Activated CD8-positive, alpha-beta memory T cell treated with anti-CD3 and anti-CD28 coated beads for 4 hours (primary cell): ENCODE measurements at regions not wholly inside any gene's neighbourhood (a gene's known extent, or its start where the extent isn't known, plus 50 kb on each side); places are given as distances from the start of the nearest gene placed in this dataset.

ENCODE experiments used
- DNase-seq, 2 donors: peaks; one replicate each; pipeline ENCODE4 v3.0.0-alpha.2; 2020; ENCODE audit warnings: low read depth in 2 of 2

DNA sequence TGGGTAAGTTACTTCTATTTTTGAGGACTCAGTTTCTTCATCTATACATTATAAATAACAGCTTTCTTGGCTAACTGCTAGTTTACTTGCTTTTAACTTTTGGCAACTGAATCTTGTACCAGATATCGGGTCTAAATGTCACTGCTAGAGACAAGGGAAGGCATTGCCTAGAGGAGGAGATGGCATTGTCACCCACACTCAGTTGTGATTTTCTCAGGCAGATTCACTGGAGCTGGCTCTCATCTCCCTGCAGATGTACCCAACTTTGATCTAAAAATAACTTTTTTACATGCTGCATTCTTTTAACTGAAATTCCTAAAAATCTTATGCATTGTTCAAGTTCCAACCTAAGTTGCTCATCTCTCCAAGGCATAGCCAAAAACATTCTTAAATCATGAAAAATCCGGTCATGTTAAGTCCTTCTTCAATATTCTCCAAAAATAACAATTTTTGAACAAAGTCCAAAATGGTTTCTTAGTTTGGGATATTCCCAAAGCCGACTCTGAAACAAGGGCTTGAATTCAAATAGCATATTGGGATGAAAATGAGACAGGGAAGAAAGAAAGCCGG lies 469.0 kb upstream of the BOD1L1 start:
- DNase-seq, result no peak

DNA sequence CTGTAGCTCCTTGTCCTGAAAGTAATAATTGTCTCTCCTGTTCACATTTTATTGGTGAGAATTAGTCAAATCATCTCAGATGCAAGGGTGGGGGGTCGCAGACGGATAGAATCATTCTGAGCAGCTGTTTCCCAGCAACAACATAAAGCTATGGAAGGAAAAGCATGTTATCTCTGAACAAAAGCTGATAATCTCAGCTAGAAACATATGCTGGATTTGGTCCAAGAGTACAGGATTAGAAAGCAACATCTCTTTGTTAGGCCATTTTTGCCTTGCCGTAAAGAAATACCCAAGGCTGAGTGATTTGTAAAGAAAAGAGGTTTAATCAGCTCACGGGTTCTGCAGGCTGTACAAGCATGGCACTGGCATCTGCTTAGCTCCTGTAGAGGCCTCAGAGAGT lies 472.8 kb upstream of the BOD1L1 start:
- no peak for DNase-seq

DNA sequence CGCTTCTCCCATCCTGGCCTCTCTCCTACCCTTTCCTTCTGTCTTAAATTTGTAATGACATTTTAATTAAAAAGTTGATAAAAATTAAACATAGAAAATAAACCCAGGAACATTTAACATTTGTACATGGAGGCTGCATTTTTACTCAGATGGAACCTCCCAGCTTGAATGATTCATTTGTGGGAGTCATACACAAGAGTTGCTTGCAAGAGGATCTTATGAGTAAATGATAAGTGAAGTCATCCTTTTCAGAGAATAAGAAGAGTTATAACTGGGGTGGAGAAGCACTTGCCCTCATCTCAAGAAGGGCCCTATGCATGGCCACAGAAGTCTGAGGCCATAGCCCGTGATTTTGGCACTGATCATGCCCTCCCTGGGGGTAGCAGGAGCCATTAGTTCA lies 482.9 kb upstream of the BOD1L1 start:
- no peak for DNase-seq

DNA sequence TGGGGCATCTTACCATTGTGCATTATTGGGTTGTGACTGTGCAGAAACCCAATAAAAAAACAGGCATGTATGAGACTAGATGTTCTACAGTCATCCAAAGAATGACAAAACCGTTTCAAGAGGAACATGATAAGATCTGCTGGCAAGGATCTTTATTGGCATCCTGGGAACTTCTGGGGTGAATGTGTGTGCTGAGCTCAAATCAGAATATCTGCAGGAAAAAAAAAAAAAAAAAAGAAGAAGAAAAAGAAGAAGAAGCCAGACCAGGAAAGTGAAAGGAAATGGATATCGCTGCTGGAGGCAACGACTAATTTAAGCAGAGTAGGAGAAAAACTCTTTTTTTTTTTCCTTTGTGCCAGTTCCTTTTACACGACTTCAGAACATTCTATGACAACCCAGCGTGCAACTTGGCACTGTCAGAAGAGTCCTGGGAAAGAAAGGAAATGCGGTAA lies 484.2 kb upstream of the BOD1L1 start:
- no peak for DNase-seq

DNA sequence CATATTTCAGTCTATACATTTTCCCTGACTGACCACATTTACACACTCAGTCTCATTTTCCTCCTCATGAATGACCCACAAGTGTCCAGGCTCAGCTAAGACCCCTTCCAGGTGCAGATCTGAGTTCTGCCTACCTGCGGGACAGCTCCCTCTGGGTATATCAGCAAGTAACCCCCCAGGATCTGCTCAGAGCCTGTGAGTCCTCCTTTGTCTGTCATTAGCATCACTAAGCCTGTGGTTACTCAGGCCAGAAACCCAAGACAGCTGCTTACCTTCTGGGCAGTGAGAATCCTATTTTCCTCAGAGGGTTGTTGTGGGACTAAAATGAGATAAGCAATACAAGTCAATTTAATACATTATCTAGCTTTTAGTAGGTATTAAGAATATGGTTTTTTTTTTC lies 487.6 kb upstream of the BOD1L1 start:
- DNase-seq, result no peak

DNA sequence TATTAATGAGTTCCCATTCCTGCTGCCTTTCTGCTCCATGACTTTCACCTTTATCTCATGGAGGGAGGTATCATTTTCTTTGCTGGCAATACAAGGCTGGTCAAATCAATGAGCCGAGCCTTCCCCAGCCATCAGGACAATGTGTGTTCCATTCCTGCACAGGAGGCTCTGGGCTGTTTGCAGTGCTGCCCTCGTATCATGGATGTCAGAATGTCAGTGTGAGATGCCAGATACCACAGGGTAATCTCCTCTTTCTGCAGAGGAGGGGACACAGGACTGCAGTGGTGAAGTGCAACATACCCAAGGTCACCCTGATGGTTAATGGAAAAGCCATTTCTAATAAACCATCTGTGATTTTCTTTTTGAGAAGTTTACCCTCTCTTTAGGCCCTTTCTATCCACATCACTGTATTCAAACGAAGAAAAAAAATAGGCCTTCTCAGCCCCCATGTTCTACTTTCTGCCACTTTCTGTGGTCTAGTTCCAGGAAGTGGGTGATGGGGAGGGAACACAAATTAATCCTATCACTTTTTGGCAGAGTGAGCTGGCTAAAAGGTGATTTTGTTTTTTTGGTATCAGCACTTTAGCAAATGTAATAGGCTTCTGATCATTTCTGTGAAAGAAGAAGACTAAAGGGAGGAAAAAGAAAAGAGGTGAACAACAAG lies 490.2 kb upstream of the BOD1L1 start:
- no peak for DNase-seq

DNA sequence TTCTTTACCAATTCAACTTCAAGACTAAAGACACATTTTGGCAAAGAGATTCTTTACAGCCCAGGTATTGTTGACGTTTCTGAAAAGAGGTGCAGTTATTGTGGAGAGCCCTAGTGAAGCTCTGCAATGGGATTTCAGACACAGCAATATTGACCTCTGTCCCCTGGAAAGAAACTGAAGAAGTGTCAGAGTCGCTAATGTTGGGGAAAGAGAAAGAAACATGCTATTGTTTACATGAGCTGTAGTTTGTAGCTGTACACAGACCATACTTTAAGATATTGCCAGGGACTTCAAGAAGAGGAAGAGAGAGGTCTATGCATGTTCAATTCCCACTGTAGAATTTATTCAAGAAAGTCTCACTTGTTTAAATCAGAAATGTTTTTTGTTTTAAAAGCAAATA lies 497.3 kb upstream of the BOD1L1 start:
- DNase-seq, result no peak

DNA sequence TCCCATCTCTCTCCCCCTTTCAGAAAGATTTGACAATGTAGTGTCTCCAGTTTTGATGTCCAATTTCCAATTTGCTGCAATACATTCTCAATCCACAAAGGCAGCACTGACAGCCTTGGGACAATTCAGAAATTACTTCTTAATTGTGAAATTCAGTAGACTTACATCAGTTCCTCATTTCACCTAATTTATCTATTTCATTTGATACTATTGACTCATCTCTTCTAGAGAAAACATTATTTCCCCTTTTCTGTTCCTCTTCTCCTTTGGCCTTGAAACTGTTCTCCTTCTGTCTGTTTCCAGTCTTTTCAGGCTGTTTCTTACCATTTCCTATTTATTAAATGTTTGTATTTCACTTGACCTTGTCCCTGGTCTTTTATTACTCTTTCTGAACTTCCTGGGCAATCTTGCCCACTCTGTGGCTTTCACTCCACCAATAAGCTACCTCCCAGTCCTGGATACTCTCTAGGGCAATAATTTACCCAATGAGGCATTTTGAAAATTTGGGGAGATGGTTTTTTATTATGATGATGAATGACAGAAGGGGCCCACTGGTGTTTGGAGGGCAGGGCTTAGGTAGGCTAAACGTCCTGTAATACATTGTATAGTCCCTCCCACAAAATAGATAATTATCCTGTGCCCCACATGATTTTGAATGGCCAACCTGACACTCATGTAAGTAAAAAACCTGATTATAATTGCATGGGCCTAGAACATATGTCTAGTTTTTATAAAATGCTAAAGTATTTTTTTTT lies 498.0 kb upstream of the BOD1L1 start:
- no peak for DNase-seq

DNA sequence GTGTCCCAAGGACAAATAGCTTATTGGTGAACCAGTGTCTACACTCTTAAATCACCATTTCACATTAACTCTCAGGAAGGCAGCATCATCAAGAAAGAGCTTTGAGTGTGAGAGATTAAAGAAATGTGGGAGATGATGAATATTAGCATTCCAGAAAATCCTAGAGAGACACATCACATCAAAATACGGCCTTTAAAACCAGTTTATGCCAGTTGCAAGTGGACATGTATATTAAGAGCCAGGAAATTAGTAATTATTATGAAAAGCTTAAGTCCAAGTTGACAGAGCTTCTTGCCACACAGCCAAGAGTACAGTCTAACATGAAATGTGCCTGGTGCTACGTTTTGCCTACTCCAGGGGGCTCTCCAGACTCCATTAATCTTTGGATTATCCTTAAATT lies 503.0 kb upstream of the BOD1L1 start:
- no peak for DNase-seq

DNA sequence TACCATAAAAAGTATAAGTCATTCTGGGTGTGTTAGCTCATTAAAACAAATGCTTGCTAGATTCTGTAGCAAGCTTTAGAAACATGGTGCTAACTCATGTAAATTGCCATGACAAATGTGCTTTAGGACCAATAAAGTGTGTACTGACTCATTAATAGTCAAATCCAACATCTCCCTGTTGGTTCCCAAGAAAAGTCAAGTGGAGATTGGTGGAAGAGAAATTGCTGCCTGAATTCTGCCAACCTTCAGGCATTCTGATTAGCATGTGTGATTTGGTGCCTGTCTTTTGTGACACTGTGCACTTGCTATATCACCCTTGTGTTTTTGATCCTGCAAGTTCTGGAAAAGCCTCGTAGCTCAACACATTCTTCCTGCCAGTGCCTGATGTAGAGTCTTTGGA lies 503.8 kb upstream of the BOD1L1 start:
- DNase-seq, result no peak

DNA sequence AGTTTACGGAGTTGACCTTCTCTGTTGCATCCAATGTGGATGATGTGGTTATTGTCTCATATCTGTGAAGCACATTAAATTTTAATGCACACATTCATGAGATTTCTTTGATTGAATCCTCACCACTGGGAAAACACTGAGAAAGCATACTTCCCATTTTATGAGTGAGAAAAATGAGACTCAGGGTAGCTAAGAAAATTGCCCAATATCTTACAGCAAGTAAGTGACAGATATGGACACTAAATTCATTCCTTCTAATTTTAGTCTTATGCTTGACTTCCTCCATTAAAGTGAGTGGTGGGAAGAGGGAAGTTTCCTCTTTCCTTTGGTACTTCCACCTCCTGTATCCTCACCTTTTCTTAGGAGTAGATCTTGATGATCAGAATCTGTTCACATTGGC lies 504.8 kb upstream of the BOD1L1 start:
- no peak for DNase-seq

DNA sequence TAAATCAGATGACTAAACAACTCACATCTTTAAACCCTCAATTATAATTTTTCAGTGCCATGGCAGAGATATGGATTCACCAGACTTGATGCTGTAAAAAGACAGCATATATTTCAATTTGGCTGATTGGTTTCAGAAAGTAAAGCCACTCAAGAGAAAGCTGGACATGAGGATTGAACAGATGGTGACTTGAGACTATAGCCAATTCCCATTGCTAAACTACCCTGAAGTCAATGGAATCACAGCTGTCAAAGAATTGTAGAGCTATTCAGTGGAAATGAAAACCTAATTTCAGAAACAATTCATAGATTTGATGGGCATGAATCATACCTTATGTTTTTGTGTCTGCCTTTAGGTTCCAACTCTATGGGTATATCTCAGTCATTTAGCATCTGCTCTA lies 510.6 kb upstream of the BOD1L1 start:
- no peak for DNase-seq

DNA sequence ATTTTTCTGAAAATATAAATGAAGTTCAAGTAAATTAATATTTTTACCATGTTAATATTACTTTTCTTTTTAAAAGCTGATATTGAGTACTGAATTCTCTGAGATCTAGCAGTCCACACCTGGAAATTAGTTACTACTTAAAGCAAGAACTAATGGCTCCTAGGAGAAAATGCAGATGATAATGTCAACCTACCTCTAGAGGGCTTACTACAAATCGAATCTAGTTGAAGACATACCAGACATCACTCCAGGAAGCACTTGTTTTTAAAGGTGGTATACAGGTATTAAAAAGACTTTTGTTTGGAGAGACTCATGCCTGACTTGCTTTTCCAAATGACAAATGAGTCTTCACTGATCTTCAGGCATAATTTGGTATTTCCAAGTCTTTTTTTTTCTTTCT lies 516.4 kb upstream of the BOD1L1 start:
- DNase-seq, result no peak

DNA sequence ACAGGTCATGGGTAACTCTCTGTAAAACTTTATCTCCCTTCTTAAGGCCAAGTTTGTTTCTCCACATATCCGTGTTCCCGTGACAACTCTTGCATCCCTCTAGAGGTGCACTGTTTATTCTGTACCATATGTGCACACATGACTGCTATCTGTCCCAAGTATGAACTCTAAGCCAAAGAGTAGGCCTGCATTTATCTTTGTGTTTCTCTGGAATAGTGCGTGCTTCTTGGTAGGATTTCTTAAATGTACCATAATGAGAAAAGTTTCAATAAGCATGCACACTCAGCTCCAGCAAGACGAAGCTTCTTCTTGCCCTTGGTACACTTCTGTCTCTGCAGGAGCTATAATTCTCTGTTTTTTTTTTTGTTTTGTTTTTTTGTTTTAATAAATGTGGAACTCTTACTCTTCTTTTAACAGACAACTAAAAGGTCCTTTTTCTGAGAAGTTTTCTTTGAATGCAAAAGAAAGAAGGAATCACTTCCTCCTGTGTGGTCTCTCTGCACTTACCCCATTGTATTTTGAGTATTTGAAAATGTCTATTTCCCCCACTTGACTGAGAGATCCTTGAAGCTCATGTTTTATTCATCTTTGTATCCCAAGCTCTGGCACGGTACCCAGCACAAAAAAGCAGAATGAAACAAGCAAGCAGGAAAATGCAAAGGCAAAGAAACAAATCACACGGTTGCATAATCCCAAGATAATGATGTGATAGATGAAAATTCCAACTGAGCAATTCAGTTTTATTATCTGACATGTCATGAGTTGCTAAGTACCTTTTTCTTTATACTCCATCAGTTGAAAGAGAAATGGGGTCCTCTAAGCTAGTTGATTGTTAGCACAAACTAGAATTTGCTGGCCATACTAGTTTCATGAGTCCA lies 521.9 kb upstream of the BOD1L1 start:
- DNase-seq, result no peak

DNA sequence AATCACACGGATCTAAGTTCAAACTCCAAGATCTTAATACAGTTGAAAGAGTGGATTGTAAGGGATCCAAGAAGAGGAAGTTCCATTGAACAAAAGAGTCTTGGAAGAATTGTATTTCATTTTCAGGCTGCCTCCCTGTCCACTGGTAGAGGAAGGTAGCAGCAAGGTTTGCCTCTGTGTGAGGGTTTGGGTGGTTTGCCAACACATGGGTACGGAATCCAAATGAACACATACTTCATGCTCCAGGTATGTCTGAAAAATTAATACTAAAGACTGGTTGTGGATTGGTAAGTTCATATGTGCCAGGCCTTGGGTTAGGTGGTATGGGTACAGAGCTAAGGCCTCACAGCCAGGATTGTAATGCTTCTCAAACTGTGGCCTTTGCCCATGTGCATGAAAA lies 523.6 kb upstream of the BOD1L1 start:
- DNase-seq, result no peak

DNA sequence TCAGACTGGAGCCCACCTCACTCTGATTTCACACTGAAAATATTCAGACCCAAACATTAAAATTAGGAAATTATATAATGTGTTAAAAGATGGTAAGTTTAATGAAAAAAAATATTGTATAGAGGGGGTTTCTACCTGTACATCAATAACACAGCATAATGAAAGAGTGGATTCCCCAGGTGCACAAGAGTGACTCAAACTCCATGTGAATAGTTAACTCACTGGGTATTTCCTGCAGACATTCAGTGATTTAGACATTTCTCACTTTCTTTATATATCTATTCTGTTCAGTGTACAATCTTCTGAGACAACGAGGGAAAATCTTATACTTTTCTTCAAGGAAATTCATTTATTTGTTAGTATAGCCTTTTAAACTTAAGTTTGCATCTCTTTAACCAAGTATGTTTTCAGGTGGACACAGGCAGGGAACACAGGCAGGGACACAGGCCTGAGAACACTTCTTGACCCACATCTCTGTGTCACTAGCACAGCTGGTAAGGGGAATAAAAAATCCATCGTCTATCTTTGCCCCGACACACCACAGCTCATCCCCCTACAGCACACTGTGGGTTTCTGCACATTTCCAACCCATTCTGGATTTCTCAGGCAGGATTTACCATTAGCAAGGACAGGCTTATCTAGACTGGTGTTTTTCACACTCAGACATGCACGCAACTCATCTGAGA lies 525.5 kb upstream of the BOD1L1 start:
- no peak for DNase-seq

DNA sequence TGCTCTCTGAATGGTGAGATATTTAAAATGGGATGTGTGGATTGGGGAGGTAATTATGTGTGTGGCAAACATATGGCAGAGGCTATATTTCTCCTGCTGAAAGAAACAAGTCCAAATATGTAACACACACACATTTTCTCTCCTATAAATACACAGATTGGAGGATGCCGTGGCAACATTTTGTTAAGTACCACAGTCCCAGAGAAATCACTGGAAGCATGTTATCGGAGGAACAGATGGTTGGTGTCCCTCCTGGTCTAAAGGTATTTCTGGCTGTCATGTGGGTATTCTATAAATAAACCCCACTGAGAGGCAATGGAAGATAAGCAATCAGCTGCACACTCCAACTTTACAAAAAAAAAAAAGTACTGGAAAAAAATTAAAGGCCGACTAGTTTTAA lies 528.3 kb upstream of the BOD1L1 start:
- DNase-seq, result no peak

DNA sequence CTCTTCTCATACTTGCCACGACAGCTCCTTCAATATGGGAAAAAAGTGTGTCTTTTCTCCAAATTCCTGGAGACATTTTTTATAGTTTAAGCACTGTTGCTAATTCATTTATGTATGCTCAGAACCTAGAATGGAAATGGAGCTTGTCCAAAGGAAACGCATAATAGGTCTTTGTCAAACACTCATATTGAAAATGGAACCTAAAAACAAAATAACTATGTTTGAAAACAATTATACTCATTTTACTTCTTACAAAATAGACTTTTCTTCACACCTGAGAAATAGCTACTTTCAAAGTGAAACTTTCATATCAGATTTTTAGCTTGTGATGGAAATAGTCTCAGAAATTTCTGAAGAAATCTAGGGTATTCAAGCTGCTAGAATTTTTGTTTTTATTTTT lies 529.7 kb upstream of the BOD1L1 start:
- no peak for DNase-seq

DNA sequence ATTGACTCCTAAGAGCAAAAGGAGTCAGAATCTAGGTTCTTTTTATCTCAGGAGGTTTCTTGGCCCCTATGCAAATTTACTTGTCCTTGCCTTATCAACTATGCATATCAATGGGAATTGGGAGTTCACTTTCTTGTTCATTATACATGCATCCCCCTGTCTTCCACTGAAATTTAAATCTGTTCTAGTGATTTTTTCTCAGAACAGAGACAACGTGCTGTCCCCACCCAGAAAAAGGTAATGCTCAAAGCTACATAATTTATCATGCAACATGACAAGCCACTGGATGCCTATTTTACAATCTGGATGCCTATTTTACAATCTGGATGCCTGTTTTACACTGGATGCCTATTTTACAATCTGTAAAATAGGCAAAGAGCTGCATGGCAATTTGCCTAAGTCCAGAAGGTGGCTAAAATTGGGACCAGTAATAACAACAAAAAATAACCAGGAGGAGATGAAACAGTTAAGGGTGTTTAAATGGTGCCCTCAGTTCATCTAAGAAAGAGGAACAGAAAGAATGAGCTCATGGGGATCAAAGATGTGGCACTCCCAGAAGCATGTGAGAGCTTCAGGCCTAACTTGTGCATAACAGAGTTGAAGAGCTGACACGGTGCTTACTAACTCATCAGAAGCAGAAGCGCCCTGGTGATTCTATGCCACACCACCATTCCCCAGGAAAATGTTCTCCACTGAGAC lies 537.8 kb upstream of the BOD1L1 start:
- no peak for DNase-seq

DNA sequence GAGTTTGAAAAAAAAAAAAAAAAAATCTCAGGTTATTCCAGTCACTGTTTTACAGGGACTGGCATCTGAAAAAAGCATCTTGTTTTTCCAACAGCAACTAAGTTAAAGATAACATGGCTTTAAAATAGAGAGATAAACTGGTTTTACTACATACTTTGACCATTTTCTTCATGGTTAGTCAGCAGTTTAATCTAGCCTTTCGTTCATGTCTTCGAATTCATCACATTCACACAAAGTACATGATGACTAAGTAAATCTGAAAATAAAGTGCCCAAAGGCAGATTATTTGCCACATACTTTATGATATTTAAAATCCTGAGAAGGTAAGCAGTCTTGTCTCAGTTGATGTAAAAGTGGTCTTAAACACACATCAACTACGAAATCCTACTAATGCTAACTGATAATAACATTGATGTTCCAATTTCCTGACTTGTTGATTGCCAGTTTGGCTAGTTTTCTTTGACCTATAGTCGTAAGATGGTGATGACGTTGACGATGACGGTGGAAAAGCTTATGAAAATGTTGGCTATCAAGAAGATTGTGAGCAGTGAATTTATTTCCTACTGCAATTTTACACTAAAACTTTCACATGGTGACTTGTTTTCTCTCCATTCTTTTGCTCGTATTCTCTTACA lies 540.5 kb upstream of the BOD1L1 start:
- DNase-seq, result no peak

DNA sequence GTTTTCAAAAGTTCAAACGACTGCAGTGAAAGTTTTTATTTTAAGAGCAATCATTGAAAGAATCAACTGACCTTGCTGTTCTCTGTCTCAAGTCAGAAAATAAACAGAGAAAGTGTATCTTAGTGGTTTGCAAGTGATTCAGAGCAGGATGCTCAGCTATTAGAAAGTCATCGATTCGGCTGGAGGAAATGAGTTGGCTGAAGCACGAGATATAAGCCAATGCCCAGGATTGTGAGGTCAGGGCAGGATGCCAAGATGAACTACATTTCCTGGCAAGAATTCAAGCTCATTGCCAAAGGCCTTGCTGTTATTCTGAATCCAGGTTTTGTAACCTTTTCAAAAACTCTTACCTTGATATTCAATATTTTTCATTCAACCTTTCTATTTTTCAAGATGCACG lies 541.4 kb upstream of the BOD1L1 start:
- no peak for DNase-seq
